Retina (tissue), 1 donor: ENCODE measurements at regions not wholly inside any gene's neighbourhood (a gene's known extent, or its start where the extent isn't known, plus 50 kb on each side); places are given as distances from the start of the nearest gene placed in this dataset.
"Not testable (repeated sequence)": the region's sequence is repeated elsewhere in the genome, so short reads cannot be mapped to it uniquely, and the experiment has no call there.

Experiments used
- DNase-seq: peaks from one replicate; pipeline ENCODE4 v3.0.0-alpha.2; 2016

GRCh38 chr13:64087624-64088023, 2672.0 kb upstream of the PCDH20 start:
- DNase-seq, result no peak

- DNase-seq, result no peak
Measured at GRCh38 chr13:64083811-64084210, 2668.2 kb upstream of the PCDH20 start.

- no peak for DNase-seq
Measured at GRCh38 chr13:64083396-64083795, 2667.7 kb upstream of the PCDH20 start.

- no peak for DNase-seq
Measured at GRCh38 chr13:64078480-64078936, 2662.9 kb upstream of the PCDH20 start.

- no peak for DNase-seq
Measured at GRCh38 chr13:64078025-64078424, 2662.4 kb upstream of the PCDH20 start.

GRCh38 chr13:64077132-64077835, 2661.6 kb upstream of the PCDH20 start:
- DNase-seq, result not testable (repeated sequence)

- no peak for DNase-seq
Measured at GRCh38 chr13:64075543-64076271, 2660.1 kb upstream of the PCDH20 start.

- DNase-seq, result no peak
Measured at GRCh38 chr13:64074971-64075474, 2659.4 kb upstream of the PCDH20 start.

GRCh38 chr13:64073203-64073602, 2657.6 kb upstream of the PCDH20 start:
- DNase-seq, result no peak

- no peak for DNase-seq
Measured at GRCh38 chr13:64071352-64071751, 2655.7 kb upstream of the PCDH20 start.

GRCh38 chr13:64069892-64070291, 2654.2 kb upstream of the PCDH20 start:
- DNase-seq, result no peak

- no peak for DNase-seq
Measured at GRCh38 chr13:64066711-64067110, 2651.1 kb upstream of the PCDH20 start.

- no peak for DNase-seq
Measured at GRCh38 chr13:64061649-64062048, 2646.0 kb upstream of the PCDH20 start.

GRCh38 chr13:64057372-64058020, 2641.8 kb upstream of the PCDH20 start:
- DNase-seq, result no peak

GRCh38 chr13:64054321-64054720, 2638.7 kb upstream of the PCDH20 start:
- DNase-seq, result no peak

GRCh38 chr13:64052521-64052920, 2636.9 kb upstream of the PCDH20 start:
- DNase-seq, result no peak

- no peak for DNase-seq
Measured at GRCh38 chr13:64051278-64051677, 2635.6 kb upstream of the PCDH20 start.

- no peak for DNase-seq
Measured at GRCh38 chr13:64041296-64041695, 2625.6 kb upstream of the PCDH20 start.

- no peak for DNase-seq
Measured at GRCh38 chr13:64033921-64034320, 2618.3 kb upstream of the PCDH20 start.

- DNase-seq, result no peak
Measured at GRCh38 chr13:64029343-64030093, 2613.9 kb upstream of the PCDH20 start.

GRCh38 chr13:64028551-64028950, 2612.9 kb upstream of the PCDH20 start:
- no peak for DNase-seq

- no peak for DNase-seq
Measured at GRCh38 chr13:64020126-64020525, 2604.5 kb upstream of the PCDH20 start.

- no peak for DNase-seq
Measured at GRCh38 chr13:64007339-64007738, 2591.7 kb upstream of the PCDH20 start.
